ENCODE measurements at regions not wholly inside any gene's neighbourhood (a gene's known extent, or its start where the extent isn't known, plus 50 kb on each side); places are given as distances from the start of the nearest gene placed in this dataset.

- no peaks in the 10 kb centered on the region for H3K79me2 ChIP-seq (ENCODE audit: insufficient read depth, low read length)
- 5% methylated on average over 2 of the region's 2 CpGs for WGBS (ENCODE audit: low lambda C conversion rate)
- H2AFZ ChIP-seq (ENCODE audit: low read length): no peak overlapping the region
- no peak overlapping the region for H3K4me3 ChIP-seq (replicated peaks in 1 of 3; ENCODE audit: insufficient read depth in 1 of 3, low read depth in 2 of 3, low read length in 3 of 3)
- H3K36me3 ChIP-seq (replicated peaks in 1 of 2; ENCODE audit: control insufficient read depth in 1 of 2, insufficient read depth in 2 of 2, low read length in 2 of 2): no peaks in the 10 kb centered on the region
- intact Hi-C loops (cut with micrococcal nuclease; ENCODE audit: unreplicated experiment): no loop called here
- no TSS peak for BruUV-seq (replicated peaks)
- no peaks in the 10 kb centered on the region for H3K4me1 ChIP-seq (ENCODE audit: insufficient read depth, low read length)
- H4K20me1 ChIP-seq (ENCODE audit: insufficient read depth, low read length): no peaks in the 10 kb centered on the region
- H3K27ac ChIP-seq (ENCODE audit: extremely low read length, insufficient read depth, low read length): no peak overlapping the region
- FAIRE-seq (no peak), DNase-seq (ENCODE audit: low spot score) (no peak), ATAC-seq (no peak)
- in situ Hi-C loops (cut with HindIII; ENCODE audit: extremely low pct_ligation_motif_present, low pct_unique_long_range_greater_than_20kb): no loop called here
- H3K9ac ChIP-seq (ENCODE audit: insufficient read depth, low read depth, low read length): no peak overlapping the region
- POLR2A ChIA-PET: no interaction called here
- peaks cover 15% of the 10 kb centered on the region; the same call in 1 of the 2 replicates for H3K9me3 ChIP-seq (ENCODE audit: low read length)
- H3K27me3 ChIP-seq (ENCODE audit: control insufficient read depth in 1 of 2, insufficient read depth in 2 of 2, low read length in 2 of 2): no peaks in the 10 kb centered on the region
- no peak overlapping the region for H3K4me2 ChIP-seq (ENCODE audit: low read depth, low read length)
- CTCF ChIA-PET (ENCODE audit: low intra/inter-chr PET ratio, low total read pairs): no interaction called here
- TF ChIP-seq EHMT2 (IDR thresholded peaks at IDR 0.05; ENCODE audit: borderline replicate concordance, low read depth, low read length): no peak
Observed at GRCh38 chr2:156657809-156658208, 221.6 kb downstream of the GPD2 start.

GRCh38 chr2:156659694-156660093 lies 223.5 kb downstream of the GPD2 start:
- no peak overlapping the region for H3K27ac ChIP-seq (ENCODE audit: extremely low read length, insufficient read depth, low read length)
- intact Hi-C loops (cut with micrococcal nuclease; ENCODE audit: unreplicated experiment): no loop called here
- 13% methylated on average over 3 of the region's 3 CpGs for WGBS (ENCODE audit: low lambda C conversion rate)
- H2AFZ ChIP-seq (ENCODE audit: low read length): no peak overlapping the region
- ChIA-PET CTCF (ENCODE audit: low intra/inter-chr PET ratio, low total read pairs) (no interaction called here), POLR2A (no interaction called here)
- no peak overlapping the region for H3K9ac ChIP-seq (ENCODE audit: insufficient read depth, low read depth, low read length)
- BruUV-seq (replicated peaks): no TSS peak
- H3K79me2 ChIP-seq (ENCODE audit: insufficient read depth, low read length): no peaks in the 10 kb centered on the region
- H3K9me3 ChIP-seq (ENCODE audit: low read length): peaks cover 27% of the 10 kb centered on the region; the same call in 1 of the 2 replicates
- FAIRE-seq: no peak
- in situ Hi-C loops (cut with HindIII; ENCODE audit: extremely low pct_ligation_motif_present, low pct_unique_long_range_greater_than_20kb): no loop called here
- no peak overlapping the region for H3K4me2 ChIP-seq (ENCODE audit: low read depth, low read length)
- H3K36me3 ChIP-seq (replicated peaks in 1 of 2; ENCODE audit: control insufficient read depth in 1 of 2, insufficient read depth in 2 of 2, low read length in 2 of 2): no peaks in the 10 kb centered on the region
- H3K4me3 ChIP-seq (replicated peaks in 1 of 3; ENCODE audit: insufficient read depth in 1 of 3, low read depth in 2 of 3, low read length in 3 of 3): no peak overlapping the region
- DNase-seq (ENCODE audit: low spot score): no peak
- no peak for ATAC-seq
- no peaks in the 10 kb centered on the region for H3K4me1 ChIP-seq (ENCODE audit: insufficient read depth, low read length)
- H3K27me3 ChIP-seq (ENCODE audit: control insufficient read depth in 1 of 2, insufficient read depth in 2 of 2, low read length in 2 of 2): no peaks in the 10 kb centered on the region
- H4K20me1 ChIP-seq (ENCODE audit: insufficient read depth, low read length): no peaks in the 10 kb centered on the region
- TF ChIP-seq ZNF503 (CRISPR knock-in tag; IDR thresholded peaks at IDR 0.05) (no peak), SP140L (CRISPR knock-in tag; IDR thresholded peaks at IDR 0.05; ENCODE audit: borderline replicate concordance) (no peak), ZNF563 (CRISPR knock-in tag; IDR thresholded peaks at IDR 0.05) (no peak), ZSCAN5A (CRISPR knock-in tag; IDR thresholded peaks at IDR 0.05; ENCODE audit: borderline replicate concordance) (no peak), NR1H2 (CRISPR knock-in tag; IDR thresholded peaks at IDR 0.05; ENCODE audit: borderline replicate concordance, low read depth) (no peak), LRRFIP1 (CRISPR knock-in tag; conservative IDR thresholded peaks at IDR 0.05) (no peak), NR0B2 (CRISPR knock-in tag; IDR thresholded peaks at IDR 0.05) (no peak), ZNF550 (CRISPR knock-in tag; IDR thresholded peaks at IDR 0.05; ENCODE audit: borderline replicate concordance) (no peak), ZZZ3 (CRISPR knock-in tag; IDR thresholded peaks at IDR 0.05; ENCODE audit: borderline replicate concordance) (no peak), NFKB2 (CRISPR knock-in tag; IDR thresholded peaks at IDR 0.05; ENCODE audit: borderline replicate concordance) (no peak), GTF2F1 (IDR thresholded peaks at IDR 0.05; ENCODE audit: low read length) (no peak)

Data from HepG2 (cell line).